ENCODE measurements at regions not wholly inside any gene's neighbourhood (a gene's known extent, or its start where the extent isn't known, plus 50 kb on each side); places are given as distances from the start of the nearest gene placed in this dataset.

DNA sequence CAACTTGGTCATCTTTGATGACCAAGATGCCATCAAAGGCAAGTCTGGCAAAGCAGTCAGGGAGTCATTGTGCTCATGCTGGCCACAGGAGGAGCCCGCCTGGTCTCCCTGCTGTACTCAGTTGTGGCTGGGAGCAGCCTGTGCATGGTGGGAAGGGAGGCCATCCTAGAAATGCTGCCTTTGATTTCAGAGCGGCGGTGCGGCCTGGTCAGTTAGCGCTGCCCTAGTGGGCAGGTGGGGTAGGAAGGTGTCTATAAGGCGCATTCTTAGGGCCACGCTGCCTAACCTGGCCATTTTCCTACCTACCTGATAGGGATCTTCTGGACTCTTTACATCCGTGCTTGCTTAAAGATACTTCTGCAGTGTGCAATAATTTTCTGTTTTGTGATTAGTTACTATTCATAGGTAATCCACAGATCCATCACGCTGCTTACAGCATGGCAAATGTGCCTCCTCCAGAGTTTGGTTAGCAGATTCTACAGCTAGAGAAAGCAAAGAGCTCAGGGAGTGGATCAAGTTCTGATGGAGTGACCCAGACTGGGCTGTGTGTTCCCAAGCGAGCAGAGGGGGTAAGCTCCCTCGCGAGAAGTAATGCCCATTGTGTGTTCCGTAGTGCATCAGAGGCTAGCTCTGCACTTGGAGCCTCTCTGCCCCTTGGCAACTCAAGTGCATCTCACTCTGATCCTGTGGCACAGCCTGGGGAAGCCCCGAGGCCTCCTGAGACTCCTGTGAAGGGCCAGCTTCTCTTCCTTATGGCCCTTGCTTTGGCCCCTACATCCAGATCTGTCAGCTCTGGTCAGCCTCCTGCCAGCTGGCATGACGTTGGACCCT is 970.1 kb upstream of the ZNF722 start:
- Histone ChIP-seq H3K27ac (ENCODE audit: low read depth in 1 of 2, low read length in 1 of 2) (no peak overlapping the region), H3K4me3 (no peak overlapping the region), H3K9ac (ENCODE audit: insufficient read depth in 1 of 2, low read length in 2 of 2) (no peak overlapping the region), H3K4me1 (ENCODE audit: control insufficient read depth in 5 of 5, insufficient read depth in 5 of 5, low read length in 5 of 5) (no peaks in the 10 kb centered on the region), H3K27me3 (ENCODE audit: control insufficient read depth in 3 of 3, insufficient read depth in 3 of 3, low read length in 2 of 3) (no peaks in the 10 kb centered on the region), H3K9me3 (ENCODE audit: control insufficient read depth in 4 of 4, insufficient read depth in 3 of 4, low read length in 3 of 4) (peaks cover 0 to 29% (median 14%) of the 10 kb centered on the region in 4 donors), H3K36me3 (ENCODE audit: control insufficient read depth in 4 of 4, insufficient read depth in 4 of 4, low read length in 4 of 4) (no peaks in the 10 kb centered on the region)
- DNase-seq (no peak), ATAC-seq (ENCODE audit: insufficient read depth, low FRiP score) (no peak)
- 80 to 81% methylated on average over 15 of the region's 15 CpGs for WGBS, 2 donors
- TF ChIP-seq, protein P1, sequence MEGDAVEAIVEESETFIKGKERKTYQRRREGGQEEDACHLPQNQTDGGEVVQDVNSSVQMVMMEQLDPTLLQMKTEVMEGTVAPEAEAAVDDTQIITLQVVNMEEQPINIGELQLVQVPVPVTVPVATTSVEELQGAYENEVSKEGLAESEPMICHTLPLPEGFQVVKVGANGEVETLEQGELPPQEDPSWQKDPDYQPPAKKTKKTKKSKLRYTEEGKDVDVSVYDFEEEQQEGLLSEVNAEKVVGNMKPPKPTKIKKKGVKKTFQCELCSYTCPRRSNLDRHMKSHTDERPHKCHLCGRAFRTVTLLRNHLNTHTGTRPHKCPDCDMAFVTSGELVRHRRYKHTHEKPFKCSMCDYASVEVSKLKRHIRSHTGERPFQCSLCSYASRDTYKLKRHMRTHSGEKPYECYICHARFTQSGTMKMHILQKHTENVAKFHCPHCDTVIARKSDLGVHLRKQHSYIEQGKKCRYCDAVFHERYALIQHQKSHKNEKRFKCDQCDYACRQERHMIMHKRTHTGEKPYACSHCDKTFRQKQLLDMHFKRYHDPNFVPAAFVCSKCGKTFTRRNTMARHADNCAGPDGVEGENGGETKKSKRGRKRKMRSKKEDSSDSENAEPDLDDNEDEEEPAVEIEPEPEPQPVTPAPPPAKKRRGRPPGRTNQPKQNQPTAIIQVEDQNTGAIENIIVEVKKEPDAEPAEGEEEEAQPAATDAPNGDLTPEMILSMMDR (IDR thresholded peaks at IDR 0.05; ENCODE audit: control extremely low read depth, extremely low read depth), result no peak

DNA sequence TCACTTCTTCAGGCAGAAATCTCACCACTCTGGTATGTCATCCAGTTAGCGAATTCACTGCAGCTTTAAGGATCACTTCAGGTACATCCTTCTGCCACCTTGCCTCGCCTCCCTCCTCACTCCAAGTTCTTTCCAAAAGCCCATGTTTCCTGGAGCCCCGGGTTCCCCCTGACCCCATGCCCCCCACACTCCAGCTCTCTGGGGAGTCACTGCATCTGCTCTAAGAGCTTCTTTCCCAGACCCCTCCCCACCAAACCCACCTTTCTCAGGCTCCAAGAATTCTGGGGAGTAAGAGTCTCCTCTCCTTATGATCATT is 969.5 kb upstream of the ZNF722 start:
- TF ChIP-seq, protein P1 (IDR thresholded peaks at IDR 0.05; ENCODE audit: control extremely low read depth, extremely low read depth), result no peak
- Histone ChIP-seq H3K4me1 (ENCODE audit: control insufficient read depth in 5 of 5, insufficient read depth in 5 of 5, low read length in 5 of 5) (no peaks in the 10 kb centered on the region), H3K4me3 (no peak overlapping the region), H3K9me3 (ENCODE audit: control insufficient read depth in 4 of 4, insufficient read depth in 3 of 4, low read length in 3 of 4) (peaks cover 0 to 26% (median 13%) of the 10 kb centered on the region in 4 donors), H3K27ac (ENCODE audit: low read depth in 1 of 2, low read length in 1 of 2) (no peak overlapping the region), H3K9ac (ENCODE audit: insufficient read depth in 1 of 2, low read length in 2 of 2) (no peak overlapping the region), H3K36me3 (ENCODE audit: control insufficient read depth in 4 of 4, insufficient read depth in 4 of 4, low read length in 4 of 4) (no peaks in the 10 kb centered on the region), H3K27me3 (ENCODE audit: control insufficient read depth in 3 of 3, insufficient read depth in 3 of 3, low read length in 2 of 3) (no peaks in the 10 kb centered on the region)
- DNase-seq (no peak), ATAC-seq (ENCODE audit: insufficient read depth, low FRiP score) (no peak)
- WGBS, 2 donors, result 50 to 58% methylated on average over 3 of the region's 3 CpGs

DNA sequence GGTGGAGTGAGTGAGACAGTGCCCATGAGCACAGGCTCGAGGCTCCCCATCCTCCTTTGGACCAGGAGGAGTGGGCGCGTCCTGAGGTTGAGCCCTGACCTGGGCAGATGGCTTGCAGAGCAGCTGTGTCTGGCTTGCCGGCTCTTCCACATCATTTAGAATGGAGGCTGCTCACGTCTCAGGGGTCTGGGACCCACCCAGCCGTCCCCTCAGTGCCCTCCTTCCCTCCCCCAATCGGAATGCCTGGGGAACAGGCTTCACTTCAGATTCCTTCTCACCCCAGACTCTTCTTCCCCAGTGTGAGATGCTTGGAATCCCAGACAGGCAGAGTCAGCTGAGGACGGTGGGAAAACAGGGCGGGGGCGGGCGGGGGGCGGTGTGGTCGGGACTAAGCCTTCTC is 968.6 kb upstream of the ZNF722 start:
- no peak overlapping the region for H3K9ac ChIP-seq (ENCODE audit: insufficient read depth in 1 of 2, low read length in 2 of 2)
- TF ChIP-seq, protein P1 (IDR thresholded peaks at IDR 0.05; ENCODE audit: control extremely low read depth, extremely low read depth), result no peak
- no peaks in the 10 kb centered on the region for H3K27me3 ChIP-seq (ENCODE audit: control insufficient read depth in 3 of 3, insufficient read depth in 3 of 3, low read length in 2 of 3)
- H3K4me3 ChIP-seq, result no peak overlapping the region
- no peaks in the 10 kb centered on the region for H3K36me3 ChIP-seq (ENCODE audit: control insufficient read depth in 4 of 4, insufficient read depth in 4 of 4, low read length in 4 of 4)
- peaks cover 0 to 27% (median 10%) of the 10 kb centered on the region in 4 donors for H3K9me3 ChIP-seq (ENCODE audit: control insufficient read depth in 4 of 4, insufficient read depth in 3 of 4, low read length in 3 of 4)
- ATAC-seq (ENCODE audit: insufficient read depth, low FRiP score) (no peak), DNase-seq (no peak)
- no peaks in the 10 kb centered on the region for H3K4me1 ChIP-seq (ENCODE audit: control insufficient read depth in 5 of 5, insufficient read depth in 5 of 5, low read length in 5 of 5)
- H3K27ac ChIP-seq (ENCODE audit: low read depth in 1 of 2, low read length in 1 of 2), result no peak overlapping the region
- 68 to 81% methylated on average over 13 of the region's 13 CpGs for WGBS, 2 donors
